ENCODE measurements at regions not wholly inside any gene's neighbourhood (a gene's known extent, or its start where the extent isn't known, plus 50 kb on each side); places are given as distances from the start of the nearest gene placed in this dataset.

DNA sequence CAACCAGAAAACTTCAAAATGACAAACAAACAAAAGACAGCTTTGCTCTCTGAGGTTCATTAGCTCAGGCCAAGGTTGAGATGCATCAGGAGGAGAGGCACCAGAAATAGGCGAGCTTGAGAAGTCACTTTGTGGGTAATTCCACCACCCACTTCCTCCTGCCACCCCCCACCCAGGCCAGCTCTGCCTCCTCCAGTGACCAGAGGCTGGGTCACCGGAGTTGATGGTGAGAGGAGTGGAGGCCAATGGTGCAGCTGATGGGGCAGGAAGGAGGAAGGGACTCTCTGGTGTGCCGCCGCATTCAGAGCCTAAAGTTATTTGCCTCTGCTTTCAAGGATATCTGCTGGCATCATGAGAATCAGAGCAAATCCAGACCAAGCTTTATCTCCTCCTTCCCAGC, 73.8 kb upstream of the ASTN2 start:
- Histone ChIP-seq H3K4me1 (ENCODE audit: control insufficient read depth, insufficient read depth, low read length) (peaks cover 4% of the 10 kb centered on the region), H3K27ac (ENCODE audit: low read length) (no peak overlapping the region), H3K27me3 (ENCODE audit: control insufficient read depth in 1 of 2, insufficient read depth in 2 of 2, low read length in 2 of 2) (peaks cover 4 to 12% of the 10 kb centered on the region in 2 donors), H3K4me3 (ENCODE audit: low read length in 2 of 2) (no peak overlapping the region), H3K9ac (ENCODE audit: low read length in 2 of 2) (no peak overlapping the region), H3K36me3 (ENCODE audit: control insufficient read depth in 2 of 2, insufficient read depth in 2 of 2, low read length in 2 of 2) (no peaks in the 10 kb centered on the region), H3K9me3 (ENCODE audit: control insufficient read depth in 2 of 2, low read length in 2 of 2) (no peaks in the 10 kb centered on the region)

DNA sequence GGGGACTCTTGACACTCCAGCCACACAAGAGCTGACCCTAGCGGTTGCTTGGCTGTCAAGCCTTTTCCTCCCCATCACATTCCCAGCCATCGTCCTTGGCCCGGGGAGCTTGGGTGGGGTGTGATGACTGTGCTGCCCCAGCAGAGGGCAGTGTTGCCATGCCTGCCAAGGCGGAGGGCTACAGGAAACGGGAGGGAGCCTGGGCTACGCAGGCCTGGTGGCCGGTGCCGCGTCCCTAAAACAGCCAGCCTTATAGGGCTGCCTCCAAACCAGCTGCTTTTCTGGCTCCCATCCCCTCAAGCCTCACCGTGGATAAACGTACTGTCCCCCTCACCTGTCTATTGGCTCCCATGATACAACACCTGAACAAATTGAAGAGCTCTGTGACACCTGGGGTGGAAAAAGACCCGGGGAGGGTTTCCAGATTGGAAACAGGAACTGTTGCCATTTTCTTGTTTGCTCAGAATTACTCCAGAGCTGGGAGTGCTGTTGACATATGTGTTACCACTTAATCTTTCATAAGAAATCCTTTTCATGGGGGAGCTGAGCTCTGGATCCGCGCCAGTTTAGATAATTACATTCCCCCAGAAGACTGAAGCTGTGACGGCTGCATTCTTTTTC, 72.8 kb upstream of the ASTN2 start:
- peaks cover 4% of the 10 kb centered on the region for H3K4me1 ChIP-seq (ENCODE audit: control insufficient read depth, insufficient read depth, low read length)
- peak overlapping the region in 1 of 2 donors; percentile 47 for H3K4me3 ChIP-seq (ENCODE audit: low read length in 2 of 2)
- H3K9me3 ChIP-seq (ENCODE audit: control insufficient read depth in 2 of 2, low read length in 2 of 2), result no peaks in the 10 kb centered on the region
- H3K27me3 ChIP-seq (ENCODE audit: control insufficient read depth in 1 of 2, insufficient read depth in 2 of 2, low read length in 2 of 2), result peaks cover 5 to 12% of the 10 kb centered on the region in 2 donors
- H3K9ac ChIP-seq (ENCODE audit: low read length in 2 of 2), result no peak overlapping the region
- no peak overlapping the region for H3K27ac ChIP-seq (ENCODE audit: low read length)
- no peaks in the 10 kb centered on the region for H3K36me3 ChIP-seq (ENCODE audit: control insufficient read depth in 2 of 2, insufficient read depth in 2 of 2, low read length in 2 of 2)

DNA sequence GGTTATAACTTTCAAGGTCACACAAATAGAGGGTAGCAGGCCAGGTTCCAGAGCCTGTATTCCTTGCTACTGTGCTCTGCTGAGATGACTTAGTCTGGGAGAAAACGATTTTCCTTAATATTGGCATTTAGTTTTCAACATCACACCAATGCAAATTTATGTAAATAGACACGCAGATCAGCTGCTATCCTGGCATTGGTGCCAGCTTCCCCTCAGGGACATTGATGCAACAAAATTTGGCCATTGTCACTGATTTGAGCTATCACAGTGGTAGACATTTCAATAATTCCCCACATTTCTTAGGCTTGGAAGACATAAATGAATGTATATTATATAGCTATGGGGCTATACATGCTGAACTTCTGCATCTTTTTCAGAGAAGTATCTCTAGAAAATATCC, 71.6 kb upstream of the ASTN2 start:
- H3K36me3 ChIP-seq (ENCODE audit: control insufficient read depth in 2 of 2, insufficient read depth in 2 of 2, low read length in 2 of 2), result no peaks in the 10 kb centered on the region

DNA sequence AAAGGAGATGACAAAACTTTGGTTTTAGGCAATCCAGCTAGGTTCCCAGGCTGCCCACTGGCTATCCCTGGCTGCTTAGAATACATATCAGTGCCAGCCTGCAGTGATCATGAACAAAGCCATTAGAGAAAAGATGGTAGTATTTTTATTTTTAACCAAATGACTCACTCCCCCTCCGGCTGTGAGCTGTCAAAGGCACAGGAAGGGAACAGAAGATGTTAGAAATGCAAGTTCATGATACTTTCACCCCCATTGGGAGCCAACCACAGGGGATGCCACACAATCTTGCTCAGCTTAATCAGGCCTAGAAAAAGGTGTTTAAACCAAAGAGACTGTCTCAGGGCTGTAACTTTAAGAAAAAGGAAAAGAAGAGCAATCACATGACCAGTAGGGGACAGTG, 70.3 kb upstream of the ASTN2 start:
- H3K9ac ChIP-seq (ENCODE audit: low read length in 2 of 2), result no peak overlapping the region
- no peaks in the 10 kb centered on the region for H3K9me3 ChIP-seq (ENCODE audit: control insufficient read depth in 2 of 2, low read length in 2 of 2)
- H3K27ac ChIP-seq (ENCODE audit: low read length), result no peak overlapping the region
- peaks cover 5 to 12% of the 10 kb centered on the region in 2 donors for H3K27me3 ChIP-seq (ENCODE audit: control insufficient read depth in 1 of 2, insufficient read depth in 2 of 2, low read length in 2 of 2)
- peaks cover 4% of the 10 kb centered on the region for H3K4me1 ChIP-seq (ENCODE audit: control insufficient read depth, insufficient read depth, low read length)
- H3K4me3 ChIP-seq (ENCODE audit: low read length in 2 of 2), result no peak overlapping the region
- no peaks in the 10 kb centered on the region for H3K36me3 ChIP-seq (ENCODE audit: control insufficient read depth in 2 of 2, insufficient read depth in 2 of 2, low read length in 2 of 2)

More for the DNA sequence above, 71.6 kb upstream of the ASTN2 start:
- Histone ChIP-seq H3K27ac (ENCODE audit: low read length) (no peak overlapping the region), H3K9me3 (ENCODE audit: control insufficient read depth in 2 of 2, low read length in 2 of 2) (no peaks in the 10 kb centered on the region), H3K9ac (ENCODE audit: low read length in 2 of 2) (no peak overlapping the region), H3K4me3 (ENCODE audit: low read length in 2 of 2) (no peak overlapping the region), H3K4me1 (ENCODE audit: control insufficient read depth, insufficient read depth, low read length) (peaks cover 4% of the 10 kb centered on the region), H3K27me3 (ENCODE audit: control insufficient read depth in 1 of 2, insufficient read depth in 2 of 2, low read length in 2 of 2) (peaks cover 5 to 12% of the 10 kb centered on the region in 2 donors)

DNA sequence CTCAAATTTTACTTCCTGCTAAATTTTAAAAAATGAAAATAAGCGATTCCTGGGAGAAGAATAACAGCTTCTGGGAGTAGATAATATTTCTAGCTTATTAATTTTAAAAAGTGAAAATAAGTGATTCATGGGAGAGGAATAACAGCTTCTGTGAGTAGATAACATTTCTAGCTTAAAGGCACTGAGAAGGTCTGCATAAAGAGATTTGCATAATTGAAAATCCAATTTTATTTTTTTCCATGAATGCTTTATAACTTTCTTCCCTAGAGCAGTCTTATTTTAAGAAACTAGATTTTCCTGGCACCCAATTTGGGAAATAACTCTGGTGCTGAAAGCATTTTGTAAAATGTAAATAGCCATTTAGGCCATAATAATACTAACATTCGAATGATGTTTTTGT, 65.9 kb upstream of the ASTN2 start:
- Histone ChIP-seq H3K9ac (ENCODE audit: low read length in 2 of 2) (no peak overlapping the region), H3K9me3 (ENCODE audit: control insufficient read depth in 2 of 2, low read length in 2 of 2) (no peaks in the 10 kb centered on the region), H3K27ac (ENCODE audit: low read length) (no peak overlapping the region), H3K27me3 (ENCODE audit: control insufficient read depth in 1 of 2, insufficient read depth in 2 of 2, low read length in 2 of 2) (peaks cover 2% of the 10 kb centered on the region in 2 donors), H3K4me1 (ENCODE audit: control insufficient read depth, insufficient read depth, low read length) (no peaks in the 10 kb centered on the region), H3K4me3 (ENCODE audit: low read length in 2 of 2) (no peak overlapping the region), H3K36me3 (ENCODE audit: control insufficient read depth in 2 of 2, insufficient read depth in 2 of 2, low read length in 2 of 2) (no peaks in the 10 kb centered on the region)

DNA sequence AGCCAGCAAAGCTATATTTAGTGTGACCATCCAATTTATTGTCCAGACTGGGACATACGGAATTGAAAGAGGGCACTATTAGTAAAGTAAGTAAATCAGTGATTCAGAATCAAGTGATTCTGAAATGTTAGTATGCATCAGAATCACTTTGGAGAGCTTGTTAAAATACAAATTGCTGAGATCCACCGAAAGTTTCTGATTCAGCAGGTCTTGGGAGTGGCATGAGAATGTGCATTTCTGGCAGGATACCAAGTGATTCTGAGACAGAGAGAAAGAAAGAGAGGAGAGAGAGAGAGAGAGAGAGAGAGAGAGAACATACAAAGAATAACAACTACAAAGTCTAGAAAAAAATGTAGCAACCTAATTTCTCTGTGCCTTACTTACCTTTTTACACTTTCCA, 65.4 kb upstream of the ASTN2 start:
- Histone ChIP-seq H3K27me3 (ENCODE audit: control insufficient read depth in 1 of 2, insufficient read depth in 2 of 2, low read length in 2 of 2) (peaks cover 2% of the 10 kb centered on the region in 2 donors), H3K27ac (ENCODE audit: low read length) (no peak overlapping the region), H3K36me3 (ENCODE audit: control insufficient read depth in 2 of 2, insufficient read depth in 2 of 2, low read length in 2 of 2) (no peaks in the 10 kb centered on the region), H3K9ac (ENCODE audit: low read length in 2 of 2) (no peak overlapping the region), H3K9me3 (ENCODE audit: control insufficient read depth in 2 of 2, low read length in 2 of 2) (no peaks in the 10 kb centered on the region), H3K4me3 (ENCODE audit: low read length in 2 of 2) (no peak overlapping the region), H3K4me1 (ENCODE audit: control insufficient read depth, insufficient read depth, low read length) (no peaks in the 10 kb centered on the region)

DNA sequence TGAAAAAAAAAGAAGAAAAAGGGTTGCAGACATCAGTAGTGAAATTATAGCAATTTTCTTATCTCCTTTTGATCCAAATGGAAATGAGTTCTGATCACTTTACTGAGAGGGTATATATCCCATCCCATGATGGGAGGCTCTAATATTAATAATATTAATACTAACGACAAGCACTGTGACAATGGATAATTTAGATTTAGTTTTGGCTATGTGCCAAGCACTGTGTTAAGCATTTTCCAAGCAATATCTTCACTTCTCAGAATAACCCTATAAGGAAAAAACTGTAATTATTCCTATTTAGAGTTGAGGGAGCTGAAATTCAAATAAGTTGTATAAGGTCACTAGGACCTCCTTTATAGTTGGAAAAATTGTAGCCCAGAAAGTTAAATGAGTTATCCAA, 58.4 kb upstream of the ASTN2 start:
- H3K9ac ChIP-seq (ENCODE audit: low read length in 2 of 2), result no peak overlapping the region
- H3K4me1 ChIP-seq (ENCODE audit: control insufficient read depth, insufficient read depth, low read length), result no peaks in the 10 kb centered on the region
- H3K9me3 ChIP-seq (ENCODE audit: control insufficient read depth in 2 of 2, low read length in 2 of 2), result no peaks in the 10 kb centered on the region
- no peak overlapping the region for H3K27ac ChIP-seq (ENCODE audit: low read length)
- H3K36me3 ChIP-seq (ENCODE audit: control insufficient read depth in 2 of 2, insufficient read depth in 2 of 2, low read length in 2 of 2), result no peaks in the 10 kb centered on the region
- no peaks in the 10 kb centered on the region for H3K27me3 ChIP-seq (ENCODE audit: control insufficient read depth in 1 of 2, insufficient read depth in 2 of 2, low read length in 2 of 2)
- no peak overlapping the region for H3K4me3 ChIP-seq (ENCODE audit: low read length in 2 of 2)

DNA sequence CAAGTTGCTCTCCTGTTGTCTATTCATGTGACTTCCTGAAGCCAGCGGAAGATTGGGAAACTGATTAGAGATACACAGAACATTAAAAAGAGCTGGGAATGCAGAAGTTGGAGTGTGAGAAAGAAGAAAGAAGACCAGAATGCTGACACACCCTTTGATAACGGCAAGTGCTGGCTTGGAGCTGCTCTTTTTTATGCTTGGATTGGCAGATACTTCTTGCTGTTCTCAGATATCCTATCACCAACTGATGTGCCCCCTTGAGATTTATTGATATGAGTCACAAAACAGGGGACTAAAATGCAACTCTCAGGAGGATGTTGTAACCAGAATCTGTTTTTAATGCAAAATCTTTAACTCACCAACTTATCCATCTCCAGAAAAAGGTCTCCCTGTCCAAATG, 56.0 kb upstream of the ASTN2 start:
- Histone ChIP-seq H3K4me1 (ENCODE audit: control insufficient read depth, insufficient read depth, low read length) (no peaks in the 10 kb centered on the region), H3K4me3 (ENCODE audit: low read length in 2 of 2) (no peak overlapping the region), H3K36me3 (ENCODE audit: control insufficient read depth in 2 of 2, insufficient read depth in 2 of 2, low read length in 2 of 2) (no peaks in the 10 kb centered on the region), H3K9ac (ENCODE audit: low read length in 2 of 2) (no peak overlapping the region), H3K9me3 (ENCODE audit: control insufficient read depth in 2 of 2, low read length in 2 of 2) (no peaks in the 10 kb centered on the region), H3K27ac (ENCODE audit: low read length) (no peak overlapping the region), H3K27me3 (ENCODE audit: control insufficient read depth in 1 of 2, insufficient read depth in 2 of 2, low read length in 2 of 2) (no peaks in the 10 kb centered on the region)

DNA sequence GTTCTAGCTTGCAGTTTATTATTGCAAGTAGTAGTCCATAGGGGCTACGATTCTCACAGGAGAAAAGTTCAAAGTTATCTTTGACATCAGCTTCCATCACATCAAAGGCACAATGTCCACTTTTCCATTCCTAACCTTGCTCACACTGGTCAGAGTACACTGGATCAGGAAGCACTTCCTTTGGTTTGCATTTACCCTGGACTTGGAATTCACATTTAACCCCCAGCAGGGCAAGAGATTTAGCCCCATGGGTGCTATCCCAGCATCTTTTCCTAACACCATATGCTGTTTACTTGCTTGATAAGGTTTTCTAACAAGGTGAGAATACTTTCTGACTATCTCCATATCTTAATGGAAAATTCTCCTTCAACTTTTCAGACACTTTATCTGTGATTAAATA, 55.6 kb upstream of the ASTN2 start:
- Histone ChIP-seq H3K9me3 (ENCODE audit: control insufficient read depth in 2 of 2, low read length in 2 of 2) (no peaks in the 10 kb centered on the region), H3K4me1 (ENCODE audit: control insufficient read depth, insufficient read depth, low read length) (no peaks in the 10 kb centered on the region), H3K27me3 (ENCODE audit: control insufficient read depth in 1 of 2, insufficient read depth in 2 of 2, low read length in 2 of 2) (no peaks in the 10 kb centered on the region), H3K27ac (ENCODE audit: low read length) (no peak overlapping the region), H3K4me3 (ENCODE audit: low read length in 2 of 2) (no peak overlapping the region), H3K9ac (ENCODE audit: low read length in 2 of 2) (no peak overlapping the region), H3K36me3 (ENCODE audit: control insufficient read depth in 2 of 2, insufficient read depth in 2 of 2, low read length in 2 of 2) (no peaks in the 10 kb centered on the region)

DNA sequence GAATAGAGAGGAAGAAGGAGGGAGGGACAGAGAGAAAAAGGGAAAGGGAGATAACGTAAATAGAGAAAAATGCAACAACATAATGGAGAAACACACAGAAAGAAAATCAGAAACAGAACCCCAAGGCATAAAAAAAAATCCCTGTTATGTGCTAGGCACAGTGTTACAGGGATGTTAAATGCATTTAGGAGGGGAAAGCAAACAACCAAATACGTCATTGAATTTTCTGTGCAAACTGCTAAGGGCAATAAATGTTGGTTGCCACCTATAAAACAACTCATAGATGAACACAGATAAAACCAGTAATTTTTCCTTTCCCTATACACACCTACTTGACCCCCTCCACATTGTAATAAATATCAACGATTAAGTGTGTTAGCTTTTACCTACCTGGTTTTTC, 51.3 kb upstream of the ASTN2 start:
- no peak overlapping the region for H3K9ac ChIP-seq (ENCODE audit: low read length in 2 of 2)
- no peaks in the 10 kb centered on the region for H3K4me1 ChIP-seq (ENCODE audit: control insufficient read depth, insufficient read depth, low read length)
- no peak overlapping the region for H3K4me3 ChIP-seq (ENCODE audit: low read length in 2 of 2)
- H3K27me3 ChIP-seq (ENCODE audit: control insufficient read depth in 1 of 2, insufficient read depth in 2 of 2, low read length in 2 of 2), result no peaks in the 10 kb centered on the region
- H3K27ac ChIP-seq (ENCODE audit: low read length), result no peak overlapping the region
- H3K9me3 ChIP-seq (ENCODE audit: control insufficient read depth in 2 of 2, low read length in 2 of 2), result peaks cover 0 to 3% of the 10 kb centered on the region in 2 donors
- no peaks in the 10 kb centered on the region for H3K36me3 ChIP-seq (ENCODE audit: control insufficient read depth in 2 of 2, insufficient read depth in 2 of 2, low read length in 2 of 2)

DNA sequence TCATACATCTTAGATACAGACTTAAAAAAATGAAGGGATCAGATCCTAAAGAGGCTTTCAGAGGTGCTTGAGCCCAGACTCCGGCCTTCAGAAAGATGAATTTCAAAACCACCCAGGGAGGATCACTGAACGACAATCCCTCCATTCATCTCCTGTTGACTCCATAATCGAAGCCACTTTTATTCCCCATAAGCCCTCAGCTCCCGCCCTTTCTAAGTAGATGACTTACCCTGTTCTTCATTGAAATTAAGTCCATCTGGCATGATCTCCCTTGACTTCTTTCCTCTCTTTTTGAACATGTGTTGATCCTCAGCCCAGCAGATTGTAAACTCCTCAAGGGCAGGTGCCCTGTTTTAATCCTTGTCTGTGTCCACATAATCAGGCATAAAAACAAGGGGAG, 50.8 kb upstream of the ASTN2 start:
- no peak overlapping the region for H3K4me3 ChIP-seq (ENCODE audit: low read length in 2 of 2)
- H3K27me3 ChIP-seq (ENCODE audit: control insufficient read depth in 1 of 2, insufficient read depth in 2 of 2, low read length in 2 of 2), result no peaks in the 10 kb centered on the region
- no peaks in the 10 kb centered on the region for H3K4me1 ChIP-seq (ENCODE audit: control insufficient read depth, insufficient read depth, low read length)
- H3K36me3 ChIP-seq (ENCODE audit: control insufficient read depth in 2 of 2, insufficient read depth in 2 of 2, low read length in 2 of 2), result no peaks in the 10 kb centered on the region
- peaks cover 0 to 3% of the 10 kb centered on the region in 2 donors for H3K9me3 ChIP-seq (ENCODE audit: control insufficient read depth in 2 of 2, low read length in 2 of 2)
- no peak overlapping the region for H3K27ac ChIP-seq (ENCODE audit: low read length)
- no peak overlapping the region for H3K9ac ChIP-seq (ENCODE audit: low read length in 2 of 2)
